ENCODE measurements at regions not wholly inside any gene's neighbourhood (a gene's known extent, or its start where the extent isn't known, plus 50 kb on each side); places are given as distances from the start of the nearest gene placed in this dataset.

GRCh38 chr13:75146436-75146835 is 335.5 kb downstream of the TBC1D4 start:
- H3K27ac ChIP-seq (ENCODE audit: low read depth, low read length): no peak overlapping the region
- H3F3A ChIP-seq (ENCODE audit: control insufficient read depth, insufficient read depth): no peaks in the 10 kb centered on the region
- TF ChIP-seq EZH2phosphoT487 (IDR thresholded peaks at IDR 0.05; ENCODE audit: borderline replicate concordance, low read length) (no peak), CTCF (IDR thresholded peaks at IDR 0.05; ENCODE audit: low read depth, low read length, poor library complexity, severe bottlenecking) (no peak)
- no peaks in the 10 kb centered on the region for H3K9me3 ChIP-seq (ENCODE audit: control insufficient read depth, insufficient read depth, low read length)
- no peaks in the 10 kb centered on the region for H3K9me2 ChIP-seq (replicated peaks; ENCODE audit: control insufficient read depth, low read length)
- H3K4me2 ChIP-seq (ENCODE audit: low read length): no peak overlapping the region
- no peaks in the 10 kb centered on the region for H3K4me1 ChIP-seq (ENCODE audit: control insufficient read depth, low read length)
- no peaks in the 10 kb centered on the region for H3K79me2 ChIP-seq (ENCODE audit: control insufficient read depth, low read length)
- no peaks in the 10 kb centered on the region for H3K36me3 ChIP-seq (ENCODE audit: control insufficient read depth, low read length)
- no peak overlapping the region for H3K4me3 ChIP-seq (ENCODE audit: low read length)
- no peaks in the 10 kb centered on the region for H3K27me3 ChIP-seq (ENCODE audit: control insufficient read depth, low read length)
- no peaks in the 10 kb centered on the region for H4K20me1 ChIP-seq (ENCODE audit: control insufficient read depth, insufficient read depth, low read depth, low read length)

GRCh38 chr13:75145927-75146326 is 336.0 kb downstream of the TBC1D4 start:
- no peak overlapping the region for H3K4me2 ChIP-seq (ENCODE audit: low read length)
- no peaks in the 10 kb centered on the region for H4K20me1 ChIP-seq (ENCODE audit: control insufficient read depth, insufficient read depth, low read depth, low read length)
- H3K36me3 ChIP-seq (ENCODE audit: control insufficient read depth, low read length): no peaks in the 10 kb centered on the region
- H3K4me1 ChIP-seq (ENCODE audit: control insufficient read depth, low read length): no peaks in the 10 kb centered on the region
- no peaks in the 10 kb centered on the region for H3K9me2 ChIP-seq (replicated peaks; ENCODE audit: control insufficient read depth, low read length)
- H3K9me3 ChIP-seq (ENCODE audit: control insufficient read depth, insufficient read depth, low read length): no peaks in the 10 kb centered on the region
- no peaks in the 10 kb centered on the region for H3K79me2 ChIP-seq (ENCODE audit: control insufficient read depth, low read length)
- TF ChIP-seq EZH2phosphoT487 (IDR thresholded peaks at IDR 0.05; ENCODE audit: borderline replicate concordance, low read length): no peak
- TF ChIP-seq CTCF (IDR thresholded peaks at IDR 0.05; ENCODE audit: low read depth, low read length, poor library complexity, severe bottlenecking): no peak
- H3F3A ChIP-seq (ENCODE audit: control insufficient read depth, insufficient read depth): no peaks in the 10 kb centered on the region
- no peak overlapping the region for H3K27ac ChIP-seq (ENCODE audit: low read depth, low read length)
- no peaks in the 10 kb centered on the region for H3K27me3 ChIP-seq (ENCODE audit: control insufficient read depth, low read length)
- no peak overlapping the region for H3K4me3 ChIP-seq (ENCODE audit: low read length)

- no peaks in the 10 kb centered on the region for H4K20me1 ChIP-seq (ENCODE audit: control insufficient read depth, insufficient read depth, low read depth, low read length)
- H3K4me2 ChIP-seq (ENCODE audit: low read length): no peak overlapping the region
- H3K27me3 ChIP-seq (ENCODE audit: control insufficient read depth, low read length): no peaks in the 10 kb centered on the region
- no peaks in the 10 kb centered on the region for H3K9me3 ChIP-seq (ENCODE audit: control insufficient read depth, insufficient read depth, low read length)
- no peaks in the 10 kb centered on the region for H3F3A ChIP-seq (ENCODE audit: control insufficient read depth, insufficient read depth)
- no peak overlapping the region for H3K27ac ChIP-seq (ENCODE audit: low read depth, low read length)
- H3K79me2 ChIP-seq (ENCODE audit: control insufficient read depth, low read length): no peaks in the 10 kb centered on the region
- no peaks in the 10 kb centered on the region for H3K36me3 ChIP-seq (ENCODE audit: control insufficient read depth, low read length)
- H3K4me1 ChIP-seq (ENCODE audit: control insufficient read depth, low read length): no peaks in the 10 kb centered on the region
- TF ChIP-seq CTCF (IDR thresholded peaks at IDR 0.05; ENCODE audit: low read depth, low read length, poor library complexity, severe bottlenecking) (no peak), EZH2phosphoT487 (IDR thresholded peaks at IDR 0.05; ENCODE audit: borderline replicate concordance, low read length) (no peak)
- no peaks in the 10 kb centered on the region for H3K9me2 ChIP-seq (replicated peaks; ENCODE audit: control insufficient read depth, low read length)
- H3K4me3 ChIP-seq (ENCODE audit: low read length): no peak overlapping the region
These were observed 342.7 kb downstream of the TBC1D4 start for GRCh38 chr13:75139291-75139690.
